Psoas muscle (tissue), 7 donors: ENCODE measurements at regions not wholly inside any gene's neighbourhood (a gene's known extent, or its start where the extent isn't known, plus 50 kb on each side); places are given as distances from the start of the nearest gene placed in this dataset.

Experiments used
- ATAC-seq, 4 donors: fragments of 200-7000 bp; cut with Tn5 transposase; one replicate each; pipeline ENCODE4 v1.9.1; 2020; ENCODE audit warnings: moderate library complexity in 3 of 4, mild to moderate bottlenecking in 2 of 4
- DNase-seq, 2 donors: peaks; one replicate each; pipeline ENCODE4 v3.0.0-alpha.2; 2020
- H3K27ac ChIP-seq: fragments of 200-600 bp; one replicate; pipeline ENCODE4 v1.8.0; 2022
- H3K27me3 ChIP-seq, 3 donors: fragments of 200-600 bp in 1 of 3; one replicate each; pipeline versions ENCODE4 v1.6.1 to v1.8.0; 2013 to 2022; ENCODE audit warnings: low read length in 2 of 3, mild to moderate bottlenecking in 2 of 3, moderate library complexity in 1 of 3; ENCODE audit not compliant: insufficient read depth in 3 of 3
- H3K36me3 ChIP-seq, 2 donors: fragments of 200-600 bp in 1 of 2; one replicate each; pipeline versions ENCODE4 v1.6.1 to v1.8.0; 2013 to 2022; ENCODE audit warnings: low read depth in 1 of 2, mild to moderate bottlenecking in 1 of 2, moderate library complexity in 1 of 2; ENCODE audit not compliant: insufficient read depth in 1 of 2
- H3K4me1 ChIP-seq: fragments of 200-600 bp; one replicate; pipeline ENCODE4 v1.8.0; 2022
- H3K4me3 ChIP-seq: fragments of 200-600 bp; one replicate; pipeline ENCODE4 v1.8.0; 2022; ENCODE audit warnings: mild to moderate bottlenecking
- H3K9me3 ChIP-seq: fragments of 200-600 bp; one replicate; pipeline ENCODE4 v1.8.0; 2022
- WGBS, 3 donors: extraction: QIAGEN DNeasy Blood & Tissue Kit; methylation state at CpG; one replicate each; pipeline versions ENCODE4 v1.1.6 to v1.1.7; 2013; 5-methylcytosine and 5-hydroxymethylcytosine counted together
- intact Hi-C, 2 donors: fragments of 100-400 bp; cut with DNase I; formaldehyde crosslinking; loops; one replicate each; pipeline versions ENCODE4 v1.11.0 to v1.14.2; 2022
- TF ChIP-seq, protein P1 (sequence below): fragments of 200-600 bp; IDR thresholded peaks from one replicate; pipeline ENCODE4 v1.8.0; 2022; ENCODE audit warnings: antibody characterized with exemption
- donor health status: healthy with polysubstance abuse.
- donor health status: DM: no; HTN: no; CAD: no; lungs with moderate emphysema.
- donor health status: Bipolar disorder and iron deficiency.
- donor health status: healthy.
- donor health status: DM: yes; HTN: yes; CAD: no.
- donor health status: DM: no; HTN: no; CAD: no.
- donor health status: DM: yes; HTN: yes; CAD: no.

- Histone ChIP-seq H3K4me1 (no peaks in the 10 kb centered on the region), H3K27ac (no peak overlapping the region), H3K4me3 (no peak overlapping the region), H3K9me3 (no peaks in the 10 kb centered on the region), H3K27me3 (no peaks in the 10 kb centered on the region), H3K36me3 (no peaks in the 10 kb centered on the region)
- ATAC-seq (no peak), DNase-seq (no peak)
- intact Hi-C loops: no loop called here
- WGBS, 3 donors: 80 to 89% (median 81%) methylated on average over 3 of the region's 3 CpGs
- TF ChIP-seq, protein P1, sequence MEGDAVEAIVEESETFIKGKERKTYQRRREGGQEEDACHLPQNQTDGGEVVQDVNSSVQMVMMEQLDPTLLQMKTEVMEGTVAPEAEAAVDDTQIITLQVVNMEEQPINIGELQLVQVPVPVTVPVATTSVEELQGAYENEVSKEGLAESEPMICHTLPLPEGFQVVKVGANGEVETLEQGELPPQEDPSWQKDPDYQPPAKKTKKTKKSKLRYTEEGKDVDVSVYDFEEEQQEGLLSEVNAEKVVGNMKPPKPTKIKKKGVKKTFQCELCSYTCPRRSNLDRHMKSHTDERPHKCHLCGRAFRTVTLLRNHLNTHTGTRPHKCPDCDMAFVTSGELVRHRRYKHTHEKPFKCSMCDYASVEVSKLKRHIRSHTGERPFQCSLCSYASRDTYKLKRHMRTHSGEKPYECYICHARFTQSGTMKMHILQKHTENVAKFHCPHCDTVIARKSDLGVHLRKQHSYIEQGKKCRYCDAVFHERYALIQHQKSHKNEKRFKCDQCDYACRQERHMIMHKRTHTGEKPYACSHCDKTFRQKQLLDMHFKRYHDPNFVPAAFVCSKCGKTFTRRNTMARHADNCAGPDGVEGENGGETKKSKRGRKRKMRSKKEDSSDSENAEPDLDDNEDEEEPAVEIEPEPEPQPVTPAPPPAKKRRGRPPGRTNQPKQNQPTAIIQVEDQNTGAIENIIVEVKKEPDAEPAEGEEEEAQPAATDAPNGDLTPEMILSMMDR: no peak
These were observed 62.1 kb upstream of the ARHGAP20 start for GRCh38 chr11:110774138-110775014.

DNA sequence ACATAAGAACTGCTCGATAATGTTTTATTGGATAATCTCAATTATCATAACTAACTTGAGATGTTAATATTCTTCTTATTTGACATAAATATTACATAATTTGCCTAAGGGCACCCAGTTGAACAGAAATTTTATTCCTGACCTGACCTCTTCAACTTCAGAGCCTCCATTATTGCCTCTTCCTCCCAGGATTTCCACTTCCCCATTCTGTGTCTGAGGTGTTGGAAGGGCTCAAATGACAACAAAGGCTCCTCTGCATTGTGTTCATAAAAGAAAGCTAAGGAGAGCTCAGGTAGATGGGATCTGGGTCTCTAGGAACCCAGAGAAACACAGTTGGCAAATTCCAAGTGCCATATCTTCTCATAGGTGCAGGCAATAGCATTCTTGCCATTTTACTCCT is 61.2 kb upstream of the ARHGAP20 start:
- H3K27me3 ChIP-seq: no peaks in the 10 kb centered on the region
- no peaks in the 10 kb centered on the region for H3K36me3 ChIP-seq
- H3K4me3 ChIP-seq: no peak overlapping the region
- H3K9me3 ChIP-seq: no peaks in the 10 kb centered on the region
- intact Hi-C loops: no loop called here
- DNase-seq (no peak), ATAC-seq (no peak)
- TF ChIP-seq, protein P1: no peak
- WGBS, 3 donors: 95 to 100% (median 97%) methylated on average over 1 of the region's 1 CpG
- H3K27ac ChIP-seq: no peak overlapping the region
- H3K4me1 ChIP-seq: no peaks in the 10 kb centered on the region

GRCh38 chr11:110772863-110773262 is 60.6 kb upstream of the ARHGAP20 start:
- no peaks in the 10 kb centered on the region for H3K36me3 ChIP-seq
- H3K9me3 ChIP-seq: no peaks in the 10 kb centered on the region
- H3K4me3 ChIP-seq: no peak overlapping the region
- no peak for ATAC-seq
- TF ChIP-seq, protein P1: no peak
- H3K27ac ChIP-seq: no peak overlapping the region
- DNase-seq: no peak
- H3K27me3 ChIP-seq: no peaks in the 10 kb centered on the region
- intact Hi-C loops: no loop called here
- 90 to 93% (median 93%) methylated on average over 3 of the region's 3 CpGs for WGBS, 3 donors
- H3K4me1 ChIP-seq: no peaks in the 10 kb centered on the region

DNA sequence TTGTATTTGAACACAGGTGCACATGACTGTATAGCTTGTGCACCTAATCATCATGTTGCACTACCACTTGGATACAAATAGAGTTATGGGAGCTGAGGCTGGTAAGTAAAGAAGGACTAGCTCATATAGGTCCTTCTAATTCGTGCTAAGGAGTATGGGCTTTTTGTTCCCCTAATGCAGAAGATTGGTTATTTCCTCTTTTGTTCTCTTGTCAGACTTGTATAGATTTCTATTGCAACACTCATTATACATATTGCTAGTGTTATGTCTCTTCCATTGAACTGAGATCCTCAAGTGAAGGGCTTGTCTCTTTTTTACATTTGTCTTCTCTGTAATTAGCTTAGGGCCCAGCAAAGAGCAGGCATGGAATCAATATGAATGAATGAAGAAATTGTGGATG is 54.1 kb upstream of the ARHGAP20 start:
- Histone ChIP-seq H3K4me3 (no peak overlapping the region), H3K27me3 (no peaks in the 10 kb centered on the region), H3K9me3 (no peaks in the 10 kb centered on the region), H3K4me1 (no peaks in the 10 kb centered on the region), H3K27ac (no peak overlapping the region), H3K36me3 (no peaks in the 10 kb centered on the region)
- TF ChIP-seq, protein P1: no peak
- no peak for DNase-seq
- intact Hi-C loops: no loop called here
- no peak for ATAC-seq
- WGBS, 3 donors: 46 to 85% (median 80%) methylated on average over 1 of the region's 1 CpG

GRCh38 chr11:110764485-110764884 is 52.2 kb upstream of the ARHGAP20 start:
- intact Hi-C loops: no loop called here
- 86 to 95% (median 88%) methylated on average over 1 of the region's 1 CpG for WGBS, 3 donors
- Histone ChIP-seq H3K27ac (no peak overlapping the region), H3K27me3 (no peaks in the 10 kb centered on the region), H3K36me3 (no peaks in the 10 kb centered on the region), H3K4me3 (no peak overlapping the region), H3K9me3 (no peaks in the 10 kb centered on the region), H3K4me1 (no peaks in the 10 kb centered on the region)
- no peak for ATAC-seq
- TF ChIP-seq, protein P1: no peak
- no peak for DNase-seq
